ENCODE measurements at regions not wholly inside any gene's neighbourhood (a gene's known extent, or its start where the extent isn't known, plus 50 kb on each side); places are given as distances from the start of the nearest gene placed in this dataset.
"Not testable (repeated sequence)": the region's sequence is repeated elsewhere in the genome, so short reads cannot be mapped to it uniquely, and the experiment has no call there.

DNA sequence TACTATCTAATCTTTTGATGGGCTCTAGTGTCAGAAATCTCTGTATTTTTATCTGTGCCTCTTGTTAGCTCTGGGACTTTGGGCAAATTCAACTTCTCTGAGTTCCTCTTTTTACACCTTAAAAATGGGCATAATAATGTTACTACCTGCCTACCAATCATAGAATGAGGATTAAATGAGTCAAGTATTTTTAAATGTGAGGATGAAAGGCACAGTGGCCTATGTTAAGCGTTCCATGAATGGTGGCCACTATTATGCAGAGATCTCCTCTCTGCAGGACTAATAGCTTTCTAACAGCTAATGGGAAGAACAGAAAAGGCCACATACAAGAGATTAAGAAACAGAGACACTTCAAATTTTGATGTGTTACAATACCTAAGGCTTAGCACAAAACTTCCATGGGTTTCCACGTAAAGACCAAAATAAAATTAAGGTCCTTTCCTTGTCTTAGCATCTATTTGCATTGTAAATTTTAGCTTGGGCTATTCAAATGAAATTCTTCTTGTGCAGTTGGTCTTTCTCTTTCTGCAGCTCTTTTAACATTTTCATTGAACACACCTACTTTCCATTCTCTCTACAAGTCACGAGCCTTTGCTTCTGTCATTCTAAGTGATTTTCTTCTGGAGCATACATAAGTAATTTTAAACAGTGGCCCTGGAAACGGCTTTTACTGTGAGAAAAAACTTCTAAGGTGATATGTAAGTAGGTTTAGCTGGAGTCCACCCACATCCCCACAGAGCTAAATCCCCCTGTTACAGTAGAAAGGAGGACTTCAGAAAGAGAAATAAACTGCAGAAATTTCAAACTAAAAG is 117.9 kb upstream of the MED14 start:
- DNase-seq = no peak

DNA sequence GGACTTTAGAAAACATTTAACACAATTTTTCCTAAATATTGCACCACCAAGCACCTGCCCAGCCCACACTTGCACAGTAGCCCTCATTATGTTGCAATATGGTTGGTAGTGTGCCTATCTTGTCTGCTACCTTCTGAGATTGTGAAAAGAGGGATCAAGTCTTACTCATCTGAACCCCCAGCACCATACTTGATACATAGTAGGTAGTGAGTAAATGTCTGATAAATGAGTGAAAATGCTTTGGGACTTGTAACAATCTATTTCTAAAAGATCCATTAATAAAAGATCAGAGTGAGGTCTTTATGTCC is 118.4 kb upstream of the MED14 start:
- DNase-seq = no peak

DNA sequence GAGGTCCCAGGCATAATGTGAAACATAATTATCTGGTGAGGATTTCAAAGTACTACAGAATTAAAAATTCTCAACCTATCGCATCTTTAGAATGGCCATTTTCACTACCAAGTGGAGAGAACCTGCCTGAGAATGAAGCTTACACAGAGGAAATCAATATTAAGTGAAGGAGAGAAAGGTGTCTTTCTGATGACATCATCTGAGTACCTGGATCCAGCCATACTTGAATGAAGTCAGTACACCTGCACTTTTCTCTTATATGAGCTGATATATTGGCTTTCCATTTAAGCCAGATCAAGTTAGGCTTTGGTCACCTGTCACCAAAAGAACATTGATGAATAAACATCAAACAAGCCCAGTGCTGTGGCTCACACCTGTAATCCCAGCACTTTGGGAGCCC is 118.9 kb upstream of the MED14 start:
- no peak for DNase-seq

DNA sequence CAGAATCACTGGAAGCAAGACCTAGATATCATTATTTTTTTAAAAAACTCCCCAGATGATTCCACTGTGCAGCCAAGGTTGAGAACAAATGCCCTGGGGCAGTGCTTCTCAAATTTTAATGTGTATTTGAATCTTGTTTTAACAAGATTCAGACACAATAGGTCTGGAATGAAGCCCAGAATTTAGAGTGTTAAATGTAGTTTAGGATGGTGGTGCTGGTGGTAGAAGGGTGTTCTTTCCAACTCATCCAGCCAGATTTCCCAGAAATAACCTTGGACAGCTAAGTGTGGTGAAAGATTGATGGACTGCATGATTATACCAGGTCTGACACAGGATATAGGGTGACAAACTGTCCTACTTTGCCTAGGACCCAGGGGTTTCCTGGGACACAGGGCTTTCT is 120.1 kb upstream of the MED14 start:
- DNase-seq = peak; percentile 11

DNA sequence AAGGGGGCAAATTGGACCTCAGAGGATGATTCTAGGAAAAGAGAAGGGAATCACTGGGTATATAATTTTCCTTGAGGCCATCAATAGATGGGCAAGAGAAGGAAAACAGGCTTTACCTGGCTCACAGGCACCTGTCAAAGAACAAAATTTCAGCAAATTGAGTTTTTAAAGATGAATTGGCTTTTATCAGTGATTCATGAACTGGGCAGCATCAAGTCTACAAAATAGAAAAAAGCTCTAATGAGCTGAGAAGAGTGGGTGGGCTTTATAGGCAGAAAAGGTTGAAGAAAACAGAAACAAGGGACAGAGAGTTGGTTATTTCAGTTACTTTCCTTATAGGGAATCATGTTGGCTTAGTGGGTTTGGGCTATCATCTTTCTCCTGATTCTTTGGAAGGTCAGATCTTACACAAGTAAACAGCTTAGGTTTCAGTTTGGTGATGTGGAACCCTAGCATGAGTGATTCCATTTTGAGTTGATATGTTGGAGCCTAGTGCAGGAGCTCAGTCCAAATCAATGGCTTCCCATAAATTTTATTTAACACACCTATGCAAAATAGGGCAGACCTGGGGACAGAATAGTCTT is 120.7 kb upstream of the MED14 start:
- DNase-seq = no peak

DNA sequence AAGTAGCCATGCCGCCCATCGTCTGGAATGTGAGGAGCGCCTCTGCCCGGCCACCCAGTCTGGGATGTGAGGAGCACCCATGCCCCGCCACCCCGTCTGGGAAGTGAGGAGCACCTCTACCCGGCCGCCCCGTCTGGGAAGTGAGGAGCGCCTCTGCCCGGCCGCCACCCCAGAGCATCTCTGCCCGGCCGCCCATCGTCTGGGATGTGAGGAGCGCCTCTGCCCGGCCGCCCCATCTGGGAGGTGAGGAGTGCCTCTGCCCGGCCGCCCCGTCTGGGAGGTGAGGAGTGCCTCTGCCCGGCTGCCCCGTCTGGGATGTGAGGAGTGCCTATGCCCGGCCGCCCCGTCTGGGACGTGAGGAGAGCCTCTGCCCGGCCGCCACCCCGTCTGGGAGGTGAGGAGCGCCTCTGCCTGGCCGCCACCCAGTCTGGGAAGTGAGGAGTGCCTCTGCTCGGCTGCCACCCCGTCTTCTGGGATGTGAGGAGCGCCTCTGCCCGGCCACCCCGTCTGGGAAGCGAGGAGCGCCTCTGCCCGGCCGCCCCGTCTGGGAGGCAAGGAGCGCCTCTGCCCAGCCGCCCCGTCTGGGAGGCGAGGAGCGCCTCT is 126.7 kb upstream of the MED14 start:
- not testable (repeated sequence) for DNase-seq

DNA sequence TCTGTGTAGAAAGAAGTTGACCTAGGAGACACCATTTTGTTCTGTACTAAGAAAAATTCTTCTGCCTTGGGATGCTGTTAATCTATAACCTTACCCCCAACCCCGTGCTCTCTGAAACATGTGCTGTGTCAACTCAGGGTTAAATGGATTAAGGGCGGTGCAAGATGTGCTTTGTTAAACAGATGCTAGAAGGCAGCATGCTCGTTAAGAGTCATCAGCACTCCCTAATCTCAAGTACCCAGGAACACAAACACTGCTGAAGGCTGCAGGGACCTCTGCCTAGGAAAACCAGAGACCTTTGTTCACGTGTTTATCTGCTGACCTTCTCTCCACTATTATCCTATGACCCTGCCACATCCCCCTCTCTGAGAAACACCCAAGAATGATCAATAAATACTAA is 127.9 kb upstream of the MED14 start:
- DNase-seq = not testable (repeated sequence)

DNA sequence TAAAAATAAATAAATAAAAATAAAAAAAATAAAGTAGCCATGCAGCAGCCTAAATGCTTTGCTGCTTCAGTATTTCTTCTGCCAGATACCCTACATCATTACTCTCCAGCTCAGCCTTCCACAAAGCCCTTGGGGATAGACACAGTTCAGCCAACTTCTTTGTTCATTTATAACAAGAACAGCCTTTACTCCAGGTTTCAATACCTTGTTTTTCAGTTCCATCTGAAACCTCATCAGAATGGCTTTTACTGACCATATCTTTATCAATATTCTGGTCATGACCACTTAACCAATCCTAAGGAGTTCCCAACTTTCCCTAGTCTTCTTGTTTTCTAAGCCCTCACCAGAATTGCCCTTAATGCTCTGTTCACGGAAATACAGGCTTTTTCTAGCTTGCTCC is 128.3 kb upstream of the MED14 start:
- no peak for DNase-seq

DNA sequence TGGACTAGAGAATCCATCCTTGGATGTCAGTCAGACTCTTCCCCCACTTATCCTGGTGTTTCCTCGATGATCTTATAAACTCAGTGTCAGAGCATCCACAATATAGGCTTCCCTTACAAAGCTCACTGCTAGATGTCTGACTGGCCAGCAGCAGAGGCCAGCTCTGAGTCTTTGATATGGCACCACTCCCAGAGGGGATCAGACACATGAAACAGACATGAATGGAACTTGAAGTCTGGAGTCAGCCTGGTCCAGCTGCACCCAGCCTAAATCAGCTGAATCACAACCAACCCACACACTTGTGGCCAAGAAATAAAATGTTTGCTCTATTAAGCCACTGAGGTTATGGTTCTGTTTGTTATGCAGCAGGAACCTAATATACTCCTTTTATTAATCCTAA is 129.6 kb upstream of the MED14 start:
- DNase-seq = no peak

DNA sequence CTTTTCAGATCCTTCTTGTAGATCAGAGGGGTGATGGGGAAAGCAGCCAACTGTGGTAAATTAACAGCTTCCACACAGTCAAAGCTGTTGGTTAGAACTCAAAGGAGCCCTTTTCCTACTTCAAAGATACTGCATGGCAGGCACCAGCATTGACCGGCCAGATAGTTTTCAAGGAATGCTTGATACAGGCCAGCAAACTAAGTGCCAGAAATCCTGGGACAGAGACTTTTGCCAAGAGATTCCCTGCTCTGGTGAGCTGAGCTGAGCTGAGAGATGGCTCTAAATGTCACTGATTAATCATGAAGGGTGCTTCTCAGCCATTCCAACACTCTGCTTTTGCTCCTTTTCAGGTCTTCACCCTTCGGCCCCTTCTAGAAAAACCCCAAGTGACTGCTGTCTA is 131.6 kb upstream of the MED14 start:
- DNase-seq = no peak

DNA sequence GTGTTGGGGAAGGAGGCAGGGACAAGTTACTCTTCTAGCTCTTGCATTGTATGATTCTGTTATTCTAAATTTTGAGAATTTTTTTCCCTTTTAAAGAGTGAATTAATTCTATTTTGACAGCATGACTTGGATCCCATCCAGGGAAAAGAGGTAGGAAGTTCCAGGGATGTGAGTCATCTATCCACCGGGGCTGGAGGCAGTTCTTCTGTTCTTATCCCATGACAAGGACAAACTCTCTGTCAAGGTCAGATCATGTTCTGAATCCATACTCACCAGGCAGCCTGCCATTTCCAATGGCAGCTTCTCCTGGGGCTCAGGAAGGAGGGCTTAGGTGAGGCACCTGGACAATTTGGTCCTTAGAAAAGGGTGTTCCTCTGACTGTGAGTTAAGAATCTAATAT is 132.0 kb upstream of the MED14 start:
- DNase-seq = no peak

DNA sequence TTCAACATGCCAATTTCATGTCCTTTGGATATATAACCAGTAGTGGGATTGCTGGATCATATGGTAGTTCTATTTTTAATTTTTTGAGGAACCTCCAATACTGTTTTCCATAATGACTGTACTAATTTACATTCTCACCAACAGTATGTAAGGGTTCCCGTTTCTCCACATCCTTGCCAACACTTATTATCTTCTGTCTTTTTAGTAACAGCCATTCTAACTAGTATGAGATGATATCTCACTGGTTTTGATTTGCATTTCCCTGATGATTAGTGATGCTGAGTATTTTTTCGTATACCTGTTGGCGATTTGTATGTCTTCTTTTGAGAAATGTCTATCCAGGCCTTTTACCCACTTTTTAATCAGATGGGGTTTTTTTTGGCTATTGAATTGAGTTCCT is 133.5 kb upstream of the MED14 start:
- DNase-seq = no peak

DNA sequence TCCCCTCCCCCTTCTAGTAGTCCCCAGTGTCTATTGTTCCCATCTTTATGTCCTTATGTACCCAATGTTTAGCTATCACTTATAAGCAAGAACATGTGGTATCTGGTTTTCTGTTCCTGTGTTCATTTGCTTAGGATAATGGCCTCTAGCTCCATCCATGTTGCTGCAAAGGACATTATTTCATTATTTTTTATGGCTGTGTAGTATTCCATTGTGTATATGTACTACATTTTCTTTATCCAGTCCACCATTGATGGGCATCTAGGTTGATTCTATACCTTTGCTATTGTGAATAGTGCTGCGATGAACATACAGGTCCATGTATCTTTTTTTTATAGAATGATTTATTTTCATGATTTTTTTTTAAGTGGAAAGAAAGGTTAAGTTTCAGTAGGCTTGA is 135.6 kb upstream of the MED14 start:
- DNase-seq = not testable (repeated sequence)

DNA sequence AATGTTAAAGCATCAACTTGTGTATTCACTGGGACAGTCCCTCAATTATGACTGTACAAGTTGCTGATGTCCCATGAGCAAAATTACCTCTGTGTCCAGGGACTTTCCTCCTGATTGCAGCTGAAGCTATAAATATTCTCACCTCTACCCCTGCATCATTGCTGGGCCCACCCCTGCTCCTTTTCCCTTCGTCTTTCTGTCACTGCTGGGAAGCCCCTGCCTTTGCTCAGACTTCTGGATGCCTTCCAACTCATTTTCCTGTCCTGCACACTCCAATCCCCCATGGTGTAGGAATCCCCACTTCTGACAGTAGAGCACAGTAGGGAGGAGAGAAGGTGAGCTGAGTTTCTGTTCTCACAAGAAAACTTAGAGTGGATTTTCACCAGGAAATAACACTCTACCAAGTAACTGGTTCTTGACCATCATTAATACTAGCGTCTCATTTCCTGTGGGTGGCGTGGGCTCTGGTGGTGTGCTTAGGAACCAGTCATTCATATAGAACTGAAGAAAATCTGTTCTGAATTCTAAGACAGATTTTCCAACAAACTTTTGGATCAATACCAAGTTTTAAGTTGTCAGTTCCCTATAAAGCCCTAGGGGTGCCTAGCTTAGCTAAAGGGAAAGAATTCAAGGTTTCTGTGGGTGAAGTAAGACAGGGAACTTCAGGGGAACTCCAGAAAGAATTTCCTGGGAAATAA is 136.2 kb upstream of the MED14 start:
- DNase-seq = no peak

DNA sequence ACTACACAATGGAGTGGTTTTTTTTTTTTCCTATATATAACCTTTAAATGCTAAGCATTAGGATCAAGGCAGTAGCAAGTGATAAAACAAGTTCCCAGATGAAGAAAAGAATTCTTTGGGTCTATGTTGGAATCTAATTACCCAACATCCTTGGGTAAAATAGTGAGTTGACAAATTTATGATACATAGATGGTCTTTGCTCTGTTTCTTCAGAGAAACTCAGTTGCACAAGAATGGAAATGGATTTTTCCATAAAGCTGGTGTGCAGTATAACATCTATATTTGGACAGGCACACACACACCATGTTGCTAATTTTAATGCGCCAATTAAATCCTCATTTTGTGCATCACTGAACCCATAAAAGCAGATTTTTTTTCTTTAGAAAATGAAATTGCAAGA is 137.0 kb upstream of the MED14 start:
- DNase-seq = no peak

DNA sequence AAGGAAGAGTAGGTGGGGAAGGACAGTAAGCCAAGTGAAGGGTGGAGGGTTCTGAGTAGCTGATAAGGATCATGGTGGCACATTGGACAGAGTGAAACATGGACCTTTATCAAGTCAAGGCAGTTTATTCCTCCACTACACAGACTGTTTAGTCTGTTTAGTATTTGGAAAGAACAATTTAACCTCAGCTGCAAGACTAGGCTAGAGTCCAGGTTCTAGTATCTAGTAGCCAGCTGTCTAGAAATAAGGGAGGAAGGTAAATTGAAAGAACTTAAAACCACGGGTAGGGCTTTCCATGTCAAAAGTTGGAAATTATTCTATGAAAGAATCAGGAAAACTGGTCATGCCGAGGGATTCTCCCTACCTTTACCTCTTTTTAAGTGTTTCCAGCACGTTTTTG is 140.1 kb upstream of the MED14 start:
- no peak for DNase-seq

DNA sequence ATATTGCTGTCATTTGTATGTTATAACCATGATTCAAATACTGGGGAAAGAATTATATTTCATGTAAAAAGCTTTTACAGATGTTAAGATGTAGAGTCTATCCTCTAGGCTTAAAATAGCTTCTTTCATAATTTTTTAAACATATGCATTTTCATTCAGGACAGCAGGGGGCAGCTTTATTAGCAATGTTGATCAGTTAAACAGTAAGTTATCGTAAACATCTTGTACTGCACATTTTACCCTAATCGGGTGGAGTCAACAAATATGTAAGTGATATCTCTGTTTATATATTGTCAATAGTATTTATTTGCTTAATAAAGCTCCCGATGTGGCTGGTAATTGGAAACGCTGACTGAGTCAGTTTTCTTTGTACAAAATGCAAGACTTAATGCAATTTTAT is 142.5 kb upstream of the MED14 start:
- no peak for DNase-seq

DNA sequence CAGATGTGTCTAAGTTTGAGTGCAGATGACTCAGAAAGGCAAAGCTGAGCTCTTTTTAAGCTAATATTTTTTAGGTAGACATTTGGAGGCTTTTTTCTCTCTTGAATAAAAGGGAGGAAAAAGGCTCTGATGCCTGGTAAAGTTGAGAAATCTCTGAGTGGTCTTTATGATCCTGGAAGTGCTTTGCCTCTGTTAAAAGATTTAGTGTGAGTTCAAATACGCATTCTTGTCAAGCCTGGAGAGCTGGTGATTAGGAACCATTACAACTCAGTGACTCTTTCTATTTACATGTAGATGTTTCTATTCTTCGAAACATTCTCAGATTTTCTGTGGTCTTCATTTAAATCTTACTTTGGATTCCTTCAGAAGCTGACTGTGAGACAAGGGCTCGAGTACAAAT is 143.4 kb upstream of the MED14 start:
- DNase-seq = no peak

DNA sequence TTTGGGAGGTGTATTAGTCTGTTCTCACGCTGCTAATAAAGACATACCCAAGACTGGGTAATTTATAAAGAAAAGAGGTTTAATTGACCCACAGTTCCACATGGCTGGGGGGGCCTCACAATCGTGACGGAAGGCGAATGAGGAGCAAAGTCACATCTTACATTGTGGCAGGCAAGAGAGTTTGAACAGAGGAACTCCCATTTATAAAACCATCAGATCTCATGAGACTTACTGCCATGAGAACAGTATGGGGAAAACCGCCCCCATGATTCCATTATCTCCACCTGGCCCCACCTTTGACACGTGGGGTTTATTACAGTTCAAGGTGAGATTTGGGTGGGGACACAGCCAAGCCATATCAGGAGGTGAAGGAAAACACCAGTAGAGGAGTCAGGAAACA is 143.8 kb upstream of the MED14 start:
- not testable (repeated sequence) for DNase-seq

DNA sequence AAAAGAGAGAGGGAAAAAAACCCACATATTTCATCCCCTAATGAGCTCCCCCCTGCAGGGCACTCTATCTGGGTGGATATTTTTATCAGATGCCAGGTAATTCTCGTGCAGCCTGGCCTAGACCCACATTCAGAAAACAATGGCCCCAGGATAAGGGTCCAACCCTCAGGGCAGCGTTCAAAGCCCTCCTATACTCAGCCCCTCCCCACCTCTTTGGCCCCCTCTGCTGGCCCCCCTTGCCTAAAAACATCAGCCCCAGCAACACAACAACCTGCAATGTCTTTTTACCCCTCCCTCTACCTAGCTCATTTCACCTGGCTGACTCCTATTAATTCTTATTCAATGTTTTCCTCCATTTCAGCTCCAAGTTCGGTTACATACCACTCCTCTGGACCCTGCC is 145.4 kb upstream of the MED14 start:
- no peak for DNase-seq

DNA sequence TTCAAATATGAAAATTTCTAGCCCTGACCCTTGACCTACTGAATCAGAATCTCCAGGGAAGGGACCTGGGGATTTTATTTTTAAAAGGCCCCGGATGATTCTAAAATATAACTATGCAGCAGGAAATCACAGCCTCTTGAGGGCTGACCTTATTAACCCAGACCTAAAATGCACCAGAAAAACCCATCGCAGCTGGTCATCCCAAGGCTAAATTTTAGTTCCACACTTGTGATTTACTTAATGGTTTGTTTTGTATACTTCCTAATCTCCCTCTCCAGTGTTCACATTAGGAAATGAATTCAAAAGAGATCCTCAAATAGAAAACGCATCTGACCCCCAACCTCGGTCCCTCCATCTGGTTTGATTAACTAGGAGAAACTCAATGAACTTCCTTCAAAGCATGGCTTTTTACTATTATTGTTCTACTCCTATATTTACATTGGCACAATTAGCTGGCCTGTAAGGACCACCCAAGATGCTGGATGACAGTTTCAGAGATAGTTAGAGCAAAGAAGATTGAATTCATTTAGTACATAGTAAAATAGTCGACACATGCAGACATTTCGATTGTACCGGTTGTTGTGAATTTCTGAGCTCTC is 147.8 kb upstream of the MED14 start:
- DNase-seq = no peak

DNA sequence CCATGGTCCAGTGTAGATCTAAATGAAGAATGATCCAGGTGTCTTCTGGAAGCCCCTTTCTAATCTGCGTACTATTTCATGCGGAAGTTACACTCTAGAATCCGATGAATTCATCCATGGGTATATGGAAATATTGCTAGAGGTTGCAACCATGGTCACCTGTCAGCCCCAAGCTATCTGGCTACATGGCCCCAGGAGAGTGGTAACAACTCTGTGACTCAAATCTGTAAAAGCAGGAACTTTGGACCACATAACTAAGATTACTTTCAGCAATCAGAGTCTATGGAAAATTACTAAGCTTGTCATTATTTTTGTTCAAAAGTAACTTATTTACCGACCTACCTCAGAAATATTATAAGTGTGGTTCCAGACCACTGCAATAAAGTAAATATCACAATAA is 150.6 kb upstream of the MED14 start:
- DNase-seq = no peak

DNA sequence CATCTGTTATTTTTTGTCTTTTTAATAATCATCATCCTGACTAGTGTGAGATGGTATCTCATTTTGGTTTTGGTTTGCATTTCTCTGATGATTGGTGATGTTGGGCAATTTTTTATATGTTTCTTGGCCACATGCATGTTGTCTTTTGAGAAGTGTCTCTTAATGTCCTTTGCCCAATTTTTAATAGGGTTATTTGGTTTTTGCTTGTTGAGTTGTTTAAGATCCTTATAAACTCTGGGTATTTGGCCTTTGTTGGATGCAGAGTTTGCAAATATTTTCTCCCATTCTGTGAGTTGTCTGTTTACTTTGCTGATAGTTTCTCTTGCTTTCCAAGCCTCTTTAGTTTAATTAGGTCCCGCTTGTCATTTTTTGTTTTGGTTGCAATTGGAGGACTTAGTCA is 152.1 kb upstream of the MED14 start:
- no peak for DNase-seq

DNA sequence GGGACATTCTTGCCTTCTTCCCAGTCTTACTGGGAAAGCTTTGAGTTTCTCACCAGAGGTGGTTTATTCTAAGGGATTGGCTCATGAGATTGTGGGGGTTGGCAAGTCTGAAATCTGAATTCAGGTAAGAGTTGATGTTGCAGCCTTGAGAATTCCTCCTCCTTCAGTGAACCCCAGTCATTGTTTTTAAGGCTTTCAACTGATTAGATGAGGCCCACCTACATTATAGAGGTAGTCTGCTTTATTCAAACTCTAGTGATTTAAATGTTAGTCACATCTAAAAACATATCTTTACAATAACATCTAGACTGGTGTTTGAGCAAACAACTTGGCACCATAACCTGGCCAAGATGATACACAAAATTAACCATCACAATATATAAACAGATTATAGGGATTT is 156.5 kb upstream of the MED14 start:
- no peak for DNase-seq
